IMR-90 (cell line): ENCODE measurements at regions not wholly inside any gene's neighbourhood (a gene's known extent, or its start where the extent isn't known, plus 50 kb on each side); places are given as distances from the start of the nearest gene placed in this dataset.

Experiments used
- ATAC-seq: fragments of 200-7000 bp; cut with Tn5 transposase; 2 replicates; pipeline ENCODE4 v1.9.1; 2020; ENCODE audit warnings: low read depth, mild to moderate bottlenecking, moderate library complexity
- BruUV-seq: library from RNA; stranded (reverse); fragments of 400-500 nt; replicated peaks from 2 replicates; lab custom pipeline; 2021; lab: Mats Ljungman, UMichigan
- CTCF ChIA-PET: fragments of 300-600 bp; formaldehyde crosslinking; extraction: SDS; loops from one replicate; lab custom pipeline; 2021; ENCODE audit warnings: antibody characterized with exemption; lab: Yijun Ruan, JAX
- POLR2A ChIA-PET: fragments of 300-600 bp; sonication (Branson Sonifier 250); formaldehyde crosslinking; loops from one replicate; lab custom pipeline; 2022; ENCODE audit warnings: antibody characterized with exemption; ENCODE audit not compliant: unreplicated experiment; lab: Charles Lee
- DNase-seq: peaks from one replicate; pipeline ENCODE4 v3.0.0; 2013
- H2AFZ ChIP-seq: replicated peaks from 2 replicates; pipeline ENCODE3; 2013; ENCODE audit warnings: low read length, mild to moderate bottlenecking; ENCODE audit not compliant: poor library complexity
- H2AK5ac ChIP-seq: 2 replicates; pipeline ENCODE4 v1.6.1; 2013; ENCODE audit warnings: low read depth, low read length, inconsistent platforms
- H2AK9ac ChIP-seq: replicated peaks from 2 replicates; pipeline ENCODE3; 2013; ENCODE audit warnings: mild to moderate bottlenecking, low read depth, low read length, moderate library complexity; ENCODE audit not compliant: poor library complexity
- H2BK120ac ChIP-seq: 2 replicates; pipeline ENCODE4 v1.6.1; 2013; ENCODE audit warnings: low read depth, low read length, inconsistent platforms
- H2BK15ac ChIP-seq: 3 replicates; pipeline ENCODE4 v1.6.1; 2013; ENCODE audit warnings: low read depth, low read length, inconsistent platforms
- H2BK20ac ChIP-seq: 2 replicates; pipeline ENCODE4 v1.6.1; 2013; ENCODE audit warnings: low read depth, mild to moderate bottlenecking, inconsistent platforms, low read length, moderate library complexity
- H2BK5ac ChIP-seq: 2 replicates; pipeline ENCODE4 v1.6.1; 2013; ENCODE audit warnings: mild to moderate bottlenecking, low read depth, low read length, inconsistent platforms; ENCODE audit not compliant: poor library complexity, severe bottlenecking
- H3K14ac ChIP-seq: replicated peaks from 2 replicates; pipeline ENCODE4 v1.6.1; 2013; ENCODE audit warnings: low read depth, low read length, inconsistent platforms
- H3K18ac ChIP-seq: 2 replicates; pipeline ENCODE4 v1.6.1; 2013; ENCODE audit warnings: low read depth, low read length, control low read depth
- H3K23ac ChIP-seq: 2 replicates; pipeline ENCODE4 v1.6.1; 2013; ENCODE audit warnings: low read depth, low read length, inconsistent platforms
- H3K27ac ChIP-seq: 2 replicates; pipeline ENCODE4 v1.5.1; 2013; ENCODE audit warnings: mild to moderate bottlenecking, control low read depth, low read length; ENCODE audit not compliant: insufficient read depth
- H3K27me3 ChIP-seq: 2 replicates; pipeline ENCODE4 v1.6.1; 2013; ENCODE audit warnings: low read length; ENCODE audit not compliant: control insufficient read depth, insufficient read depth
- H3K36me3 ChIP-seq: 2 replicates; pipeline ENCODE4 v1.6.1; 2013; ENCODE audit warnings: low read length, mixed read lengths; ENCODE audit not compliant: control insufficient read depth, insufficient read depth
- H3K4ac ChIP-seq: 2 replicates; pipeline ENCODE4 v1.6.1; 2013; ENCODE audit warnings: low read depth, low read length, inconsistent platforms
- H3K4me1 ChIP-seq: 2 replicates; pipeline ENCODE4 v1.6.1; 2013; ENCODE audit warnings: low read length, mixed read lengths; ENCODE audit not compliant: control insufficient read depth, insufficient read depth
- H3K4me2 ChIP-seq: 2 replicates; pipeline ENCODE4 v1.6.1; 2013; ENCODE audit warnings: low read depth, mild to moderate bottlenecking, control low read depth, low read length, moderate library complexity
- H3K4me3 ChIP-seq: 2 replicates; pipeline ENCODE4 v1.5.1; 2013; ENCODE audit warnings: low read depth, mild to moderate bottlenecking, control low read depth, low read length, moderate library complexity; ENCODE audit not compliant: insufficient read depth
- H3K56ac ChIP-seq: 2 replicates; pipeline ENCODE4 v1.6.1; 2013; ENCODE audit warnings: low read length, inconsistent platforms; ENCODE audit not compliant: insufficient read depth; ENCODE audit errors: extremely low read depth
- H3K79me1 ChIP-seq, 2 experiments: 2 replicates each; pipeline ENCODE4 v1.6.1; 2013; ENCODE audit warnings: low read length in 2 of 2, inconsistent platforms in 1 of 2, low read depth in 1 of 2
- H3K9ac ChIP-seq: 2 replicates; pipeline ENCODE4 v1.6.1; 2013; ENCODE audit warnings: low read depth, low read length, control low read depth
- H3K9me1 ChIP-seq: 2 replicates; pipeline ENCODE4 v1.6.1; 2013; ENCODE audit warnings: low read length, inconsistent platforms; ENCODE audit not compliant: insufficient read depth
- H3K9me3 ChIP-seq: 2 replicates; pipeline ENCODE4 v1.6.1; 2013; ENCODE audit warnings: low read length; ENCODE audit not compliant: control insufficient read depth, insufficient read depth
- H4K20me1 ChIP-seq: 2 replicates; pipeline ENCODE4 v1.6.1; 2013; ENCODE audit warnings: low read length, inconsistent platforms; ENCODE audit not compliant: insufficient read depth
- H4K5ac ChIP-seq: 2 replicates; pipeline ENCODE4 v1.6.1; 2013; ENCODE audit warnings: mild to moderate bottlenecking, low read depth, low read length, control low read depth
- H4K8ac ChIP-seq, 2 experiments: 2 replicates each; pipeline ENCODE4 v1.6.1; 2013; ENCODE audit warnings: low read depth in 2 of 2, low read length in 2 of 2, control low read depth in 1 of 2, inconsistent platforms in 1 of 2
- H4K91ac ChIP-seq: 2 replicates; pipeline ENCODE4 v1.6.1; 2013; ENCODE audit warnings: low read depth, low read length, inconsistent platforms; ENCODE audit not compliant: insufficient read depth
- BHLHE40 ChIP-seq: fragments of 150-350 bp; IDR thresholded peaks from 2 replicates; pipeline ENCODE4 v1.6.1; 2016; ENCODE audit warnings: mild to moderate bottlenecking, low read depth, low read length
- FOS ChIP-seq: fragments of 150-350 bp; IDR thresholded peaks from 2 replicates; pipeline ENCODE4 v1.6.1; 2016; ENCODE audit warnings: low read depth, low read length
- MXI1 ChIP-seq: IDR thresholded peaks from 2 replicates; pipeline ENCODE4 v1.6.1; 2012; ENCODE audit warnings: low read depth, mild to moderate bottlenecking, low read length, moderate library complexity, borderline replicate concordance
- NFE2L2 ChIP-seq: fragments of 150-350 bp; IDR thresholded peaks from 2 replicates; pipeline ENCODE4 v1.6.1; 2016; ENCODE audit warnings: low read depth, mild to moderate bottlenecking, low read length
- POLR2A ChIP-seq: IDR thresholded peaks from 2 replicates; pipeline ENCODE4 v1.6.1; 2012; ENCODE audit warnings: mild to moderate bottlenecking, low read depth, low read length
- RAD21 ChIP-seq: IDR thresholded peaks from 2 replicates; pipeline ENCODE4 v1.6.1; 2012; ENCODE audit warnings: low read length, improper control_type of control experiment
- RCOR1 ChIP-seq: IDR thresholded peaks from 2 replicates; pipeline ENCODE4 v1.6.1; 2012; ENCODE audit warnings: mild to moderate bottlenecking, low read length, improper control_type of control experiment; ENCODE audit not compliant: insufficient replicate concordance
- SMC3 ChIP-seq: fragments of 150-350 bp; IDR thresholded peaks from 2 replicates; pipeline ENCODE4 v1.6.1; 2016; ENCODE audit warnings: low read depth, mild to moderate bottlenecking, antibody characterized with exemption, low read length, moderate library complexity
- WGBS, 2 experiments: methylation state at CpG; one replicate each; pipeline versions ENCODE4 v1.1.5 to v1.1.7; 2013; ENCODE audit warnings: missing lambda C conversion rate in 2 of 2; ENCODE audit not compliant: insufficient read length in 1 of 2; ENCODE audit errors: extremely low coverage in 2 of 2; 5-methylcytosine and 5-hydroxymethylcytosine counted together
- dilution Hi-C: fragments of 300-500 bp; cut with HindIII; formaldehyde crosslinking; loops from one replicate; pipeline ENCODE4 v1.14.3; 2018; ENCODE audit warnings: low sequenced_read_pairs; ENCODE audit not compliant: unreplicated experiment
- in situ Hi-C: fragments of 300-500 bp; cut with MboI; formaldehyde crosslinking; loops from 3 replicates; pipeline ENCODE4 v1.14.3; 2019; ENCODE audit warnings: low sequenced_read_pairs, inconsistent platforms, mixed read lengths
- intact Hi-C: fragments of 100-400 bp; cut with micrococcal nuclease; formaldehyde crosslinking; loops from 2 replicates; pipeline ENCODE4 v1.10.0; 2022
- TF ChIP-seq, protein P1 (sequence below): fragments of 150-350 bp; IDR thresholded peaks from 2 replicates; pipeline ENCODE4 v1.6.1; 2016; ENCODE audit warnings: low read depth, mild to moderate bottlenecking, low read length, moderate library complexity, borderline replicate concordance

DNA sequence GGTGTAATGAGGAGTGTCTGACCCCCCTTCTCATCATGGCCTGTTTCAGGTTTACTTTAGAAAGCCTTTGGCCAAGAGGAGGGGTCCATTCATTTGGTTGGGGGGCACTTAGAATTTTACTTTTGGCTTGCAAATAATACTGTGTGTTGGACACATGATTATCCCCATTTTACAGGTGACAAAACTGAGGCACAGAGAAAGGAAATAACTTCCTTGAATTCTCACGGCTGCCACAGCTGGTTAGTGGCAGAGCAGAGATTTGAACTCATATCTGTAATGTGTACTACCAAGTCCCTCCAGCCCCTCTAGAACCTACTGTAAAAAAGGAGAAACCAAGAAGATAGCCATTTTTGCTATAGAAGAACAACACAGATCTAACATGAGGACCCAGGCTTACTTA is 124.8 kb upstream of the NDUFV2 start:
- dilution Hi-C loops, result loop anchor here (25.0 kb wide), 1 partner anchor 290 kb away; no protein-coding TSS in a partner anchor
- ChIA-PET POLR2A (no interaction called here), CTCF (no interaction called here)

More for the DNA sequence above, 124.8 kb upstream of the NDUFV2 start:
- H3K9me1 ChIP-seq, result peaks cover 5% of the 10 kb centered on the region
- H4K20me1 ChIP-seq, result no peaks in the 10 kb centered on the region
- H3K23ac ChIP-seq, result no peak overlapping the region
- no peak overlapping the region for H2BK15ac ChIP-seq
- no peak overlapping the region for H2BK20ac ChIP-seq
- H2BK120ac ChIP-seq, result 0 out of 2 replicates have a peak overlapping the region, but pooled peaks have one; percentile 21
- H3K18ac ChIP-seq, result no peak overlapping the region
- intact Hi-C loops, result no loop called here
- no peak overlapping the region for H4K91ac ChIP-seq
- H3K4me2 ChIP-seq, result no peak overlapping the region
- peaks cover 2% of the 10 kb centered on the region for H3K4me1 ChIP-seq
- no peak for TF ChIP-seq POLR2A
- TF ChIP-seq SMC3, result no peak
- TF ChIP-seq MXI1, result no peak
- no peak for TF ChIP-seq RCOR1
- no peak for TF ChIP-seq NFE2L2
- no peak for TF ChIP-seq RAD21
- no peak for TF ChIP-seq FOS
- TF ChIP-seq BHLHE40, result no peak
- TF ChIP-seq, protein P1, sequence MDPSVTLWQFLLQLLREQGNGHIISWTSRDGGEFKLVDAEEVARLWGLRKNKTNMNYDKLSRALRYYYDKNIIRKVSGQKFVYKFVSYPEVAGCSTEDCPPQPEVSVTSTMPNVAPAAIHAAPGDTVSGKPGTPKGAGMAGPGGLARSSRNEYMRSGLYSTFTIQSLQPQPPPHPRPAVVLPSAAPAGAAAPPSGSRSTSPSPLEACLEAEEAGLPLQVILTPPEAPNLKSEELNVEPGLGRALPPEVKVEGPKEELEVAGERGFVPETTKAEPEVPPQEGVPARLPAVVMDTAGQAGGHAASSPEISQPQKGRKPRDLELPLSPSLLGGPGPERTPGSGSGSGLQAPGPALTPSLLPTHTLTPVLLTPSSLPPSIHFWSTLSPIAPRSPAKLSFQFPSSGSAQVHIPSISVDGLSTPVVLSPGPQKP, result no peak
- H3K9ac ChIP-seq, result no peak overlapping the region
- no peak overlapping the region for H3K27ac ChIP-seq
- H2BK5ac ChIP-seq, result no peak overlapping the region
- WGBS, 2 experiments, result no CpG with 5 or more reads among the region's 1 CpG
- no peaks in the 10 kb centered on the region for H3K27me3 ChIP-seq
- no peak overlapping the region for H3K56ac ChIP-seq
- no peaks in the 10 kb centered on the region; a peak in 1 of 4 replicates for H3K79me1 ChIP-seq
- H2AFZ ChIP-seq, result no peak overlapping the region
- H2AK9ac ChIP-seq, result no peak overlapping the region
- DNase-seq (no peak), ATAC-seq (no peak)
- H2AK5ac ChIP-seq, result no peak overlapping the region
- no peak overlapping the region for H3K4me3 ChIP-seq
- H3K14ac ChIP-seq, result no peak overlapping the region
- in situ Hi-C loops, result no loop called here
- no peak overlapping the region for H4K8ac ChIP-seq
- no TSS peak for BruUV-seq
- no peaks in the 10 kb centered on the region for H3K36me3 ChIP-seq
- H3K4ac ChIP-seq, result no peak overlapping the region
- peaks cover 2% of the 10 kb centered on the region; the same call in 1 of the 2 replicates for H3K9me3 ChIP-seq
- H4K5ac ChIP-seq, result no peak overlapping the region
